ENCODE measurements at regions not wholly inside any gene's neighbourhood (a gene's known extent, or its start where the extent isn't known, plus 50 kb on each side); places are given as distances from the start of the nearest gene placed in this dataset.
A peak's percentile ranks its signal among the peaks of the same experiment; 100 is the strongest.

DNA sequence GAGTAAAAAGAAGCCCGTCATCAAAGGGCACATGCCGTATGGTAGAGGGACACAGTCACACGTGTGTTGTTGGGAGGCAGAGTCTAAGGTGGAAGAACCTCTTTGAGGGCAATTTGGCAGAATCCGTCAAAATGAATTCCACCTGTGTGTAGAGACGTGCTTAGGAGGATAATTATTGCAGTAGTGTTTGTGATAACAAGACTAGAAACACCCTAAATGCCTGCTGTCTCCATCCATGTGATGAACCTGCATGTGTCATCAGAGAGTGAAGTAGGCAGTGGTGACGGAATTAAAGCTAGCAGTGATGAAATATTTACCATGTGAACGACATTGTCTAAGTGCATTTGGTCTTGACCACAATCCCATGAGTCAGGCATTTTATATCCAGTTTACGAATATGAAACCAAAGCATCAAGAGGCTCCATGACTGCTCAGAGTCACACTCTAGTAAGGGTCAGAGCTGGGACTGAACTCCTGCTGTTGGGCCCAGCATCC is 61.3 kb upstream of the ADORA2B start:
- no peak overlapping the region for H3K27ac ChIP-seq
- TF ChIP-seq, protein P1, sequence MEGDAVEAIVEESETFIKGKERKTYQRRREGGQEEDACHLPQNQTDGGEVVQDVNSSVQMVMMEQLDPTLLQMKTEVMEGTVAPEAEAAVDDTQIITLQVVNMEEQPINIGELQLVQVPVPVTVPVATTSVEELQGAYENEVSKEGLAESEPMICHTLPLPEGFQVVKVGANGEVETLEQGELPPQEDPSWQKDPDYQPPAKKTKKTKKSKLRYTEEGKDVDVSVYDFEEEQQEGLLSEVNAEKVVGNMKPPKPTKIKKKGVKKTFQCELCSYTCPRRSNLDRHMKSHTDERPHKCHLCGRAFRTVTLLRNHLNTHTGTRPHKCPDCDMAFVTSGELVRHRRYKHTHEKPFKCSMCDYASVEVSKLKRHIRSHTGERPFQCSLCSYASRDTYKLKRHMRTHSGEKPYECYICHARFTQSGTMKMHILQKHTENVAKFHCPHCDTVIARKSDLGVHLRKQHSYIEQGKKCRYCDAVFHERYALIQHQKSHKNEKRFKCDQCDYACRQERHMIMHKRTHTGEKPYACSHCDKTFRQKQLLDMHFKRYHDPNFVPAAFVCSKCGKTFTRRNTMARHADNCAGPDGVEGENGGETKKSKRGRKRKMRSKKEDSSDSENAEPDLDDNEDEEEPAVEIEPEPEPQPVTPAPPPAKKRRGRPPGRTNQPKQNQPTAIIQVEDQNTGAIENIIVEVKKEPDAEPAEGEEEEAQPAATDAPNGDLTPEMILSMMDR (IDR thresholded peaks at IDR 0.05): no peak
- H3K4me1 ChIP-seq: no peaks in the 10 kb centered on the region
- no peaks in the 10 kb centered on the region for H3K27me3 ChIP-seq
- intact Hi-C loops (cut with DNase I): no loop called here
- H3K36me3 ChIP-seq: no peaks in the 10 kb centered on the region
- DNase-seq (no peak), ATAC-seq (peak; percentile 55)
- H3K9me3 ChIP-seq: no peaks in the 10 kb centered on the region
- no peak overlapping the region for H3K4me3 ChIP-seq

DNA sequence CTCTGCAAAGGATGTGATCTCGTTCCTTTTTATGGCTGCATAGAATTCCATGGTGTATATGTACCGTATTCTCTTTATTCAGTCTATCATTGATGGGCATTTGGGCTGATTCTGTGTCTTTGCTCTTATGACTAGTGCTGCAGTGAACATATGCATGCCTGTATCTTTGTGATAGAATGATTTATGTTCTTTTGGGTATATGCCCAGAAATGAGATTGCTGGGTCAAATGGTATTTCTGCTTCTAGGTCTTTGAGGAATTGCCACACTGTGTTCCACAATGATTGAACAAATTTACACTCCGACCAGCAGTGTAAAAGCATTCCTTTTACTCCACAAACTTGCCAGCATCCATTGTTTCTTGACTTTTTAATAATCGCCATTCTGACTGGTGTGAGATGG is 60.2 kb upstream of the ADORA2B start:
- no peak for ATAC-seq
- H3K9me3 ChIP-seq: no peaks in the 10 kb centered on the region
- no peak overlapping the region for H3K27ac ChIP-seq
- DNase-seq: no peak
- H3K4me3 ChIP-seq: no peak overlapping the region
- no peaks in the 10 kb centered on the region for H3K4me1 ChIP-seq
- no peaks in the 10 kb centered on the region for H3K36me3 ChIP-seq
- no peaks in the 10 kb centered on the region for H3K27me3 ChIP-seq
- intact Hi-C loops (cut with DNase I): no loop called here
- TF ChIP-seq, protein P1 (IDR thresholded peaks at IDR 0.05): no peak

DNA sequence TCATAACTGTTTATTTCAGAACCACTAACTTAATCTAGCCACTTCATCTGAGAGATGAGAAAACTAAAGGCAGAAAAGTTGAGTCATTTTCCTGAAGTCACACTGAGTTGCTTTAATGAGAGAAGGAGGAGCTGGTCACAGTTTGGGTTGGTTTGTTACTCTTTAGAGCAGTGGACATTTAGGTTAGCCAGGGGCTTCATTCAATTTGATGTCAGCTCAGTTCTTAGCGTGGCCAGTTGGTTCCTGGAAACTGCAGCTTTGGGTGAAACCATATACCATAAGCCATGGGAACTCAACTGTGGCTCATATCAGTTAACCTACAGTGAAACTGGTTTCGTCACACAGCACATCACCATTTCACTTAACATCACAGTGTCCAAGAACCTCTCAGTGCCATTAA is 59.2 kb upstream of the ADORA2B start:
- Histone ChIP-seq H3K27me3 (no peaks in the 10 kb centered on the region), H3K9me3 (no peaks in the 10 kb centered on the region), H3K4me3 (no peak overlapping the region), H3K4me1 (no peaks in the 10 kb centered on the region), H3K27ac (no peak overlapping the region), H3K36me3 (no peaks in the 10 kb centered on the region)
- ATAC-seq (no peak), DNase-seq (no peak)
- intact Hi-C loops (cut with DNase I): no loop called here
- TF ChIP-seq, protein P1 (IDR thresholded peaks at IDR 0.05): no peak

GRCh38 chr17:15886221-15886620 is 58.7 kb upstream of the ADORA2B start:
- intact Hi-C loops (cut with DNase I): no loop called here
- Histone ChIP-seq H3K4me3 (no peak overlapping the region), H3K27ac (no peak overlapping the region), H3K4me1 (no peaks in the 10 kb centered on the region), H3K27me3 (no peaks in the 10 kb centered on the region), H3K9me3 (no peaks in the 10 kb centered on the region), H3K36me3 (no peaks in the 10 kb centered on the region)
- ATAC-seq (no peak), DNase-seq (no peak)
- TF ChIP-seq, protein P1 (IDR thresholded peaks at IDR 0.05): no peak

DNA sequence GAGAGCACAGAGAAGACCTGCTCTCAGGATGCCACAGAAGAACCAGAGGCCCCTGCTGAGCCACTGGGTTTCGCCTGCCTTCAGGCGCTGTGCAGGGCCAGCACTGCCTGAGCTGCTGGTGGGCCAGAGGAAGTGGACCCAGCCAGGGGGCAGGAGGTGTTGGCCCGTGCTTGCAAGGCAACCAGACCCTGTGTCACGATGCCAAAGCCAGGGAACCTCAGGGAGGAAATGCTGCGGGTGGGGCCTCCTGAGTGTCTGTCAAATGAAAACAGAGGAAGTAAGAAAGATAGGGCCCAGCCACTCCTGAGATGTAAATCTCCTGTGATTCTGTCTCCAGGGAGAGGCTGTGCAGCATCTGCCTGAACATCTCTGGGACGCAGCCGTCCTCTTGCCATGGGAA is 58.1 kb upstream of the ADORA2B start:
- ATAC-seq (peak; percentile 37), DNase-seq (no peak)
- no peak overlapping the region for H3K4me3 ChIP-seq
- no peaks in the 10 kb centered on the region for H3K4me1 ChIP-seq
- intact Hi-C loops (cut with DNase I): no loop called here
- no peaks in the 10 kb centered on the region for H3K27me3 ChIP-seq
- H3K9me3 ChIP-seq: no peaks in the 10 kb centered on the region
- no peaks in the 10 kb centered on the region for H3K36me3 ChIP-seq
- H3K27ac ChIP-seq: no peak overlapping the region
- TF ChIP-seq, protein P1 (IDR thresholded peaks at IDR 0.05): no peak
